ENCODE measurements at regions not wholly inside any gene's neighbourhood (a gene's known extent, or its start where the extent isn't known, plus 50 kb on each side); places are given as distances from the start of the nearest gene placed in this dataset.

GRCh38 chr1:194292966-194293365 is 1106.6 kb upstream of the B3GALT2 start:
- TF ChIP-seq POLR2A (IDR thresholded peaks at IDR 0.05), result no peak
- TF ChIP-seq CTCF (IDR thresholded peaks at IDR 0.05), result no peak

Measured in heart left ventricle (tissue), 13 donors.